ENCODE measurements at regions not wholly inside any gene's neighbourhood (a gene's known extent, or its start where the extent isn't known, plus 50 kb on each side); places are given as distances from the start of the nearest gene placed in this dataset.

GRCh38 chr5:29143266-29143665 lies 2050.2 kb upstream of the CDH6 start:
- no peak for TF ChIP-seq CTCF (IDR thresholded peaks at IDR 0.05; ENCODE audit: borderline replicate concordance, extremely low read depth, low read length, poor library complexity, severe bottlenecking)
- TF ChIP-seq EZH2 (IDR thresholded peaks at IDR 0.05; ENCODE audit: borderline replicate concordance, low read depth, low read length, severe bottlenecking): no peak

All from DND-41 (cell line).